ENCODE measurements at regions not wholly inside any gene's neighbourhood (a gene's known extent, or its start where the extent isn't known, plus 50 kb on each side); places are given as distances from the start of the nearest gene placed in this dataset.

DNA sequence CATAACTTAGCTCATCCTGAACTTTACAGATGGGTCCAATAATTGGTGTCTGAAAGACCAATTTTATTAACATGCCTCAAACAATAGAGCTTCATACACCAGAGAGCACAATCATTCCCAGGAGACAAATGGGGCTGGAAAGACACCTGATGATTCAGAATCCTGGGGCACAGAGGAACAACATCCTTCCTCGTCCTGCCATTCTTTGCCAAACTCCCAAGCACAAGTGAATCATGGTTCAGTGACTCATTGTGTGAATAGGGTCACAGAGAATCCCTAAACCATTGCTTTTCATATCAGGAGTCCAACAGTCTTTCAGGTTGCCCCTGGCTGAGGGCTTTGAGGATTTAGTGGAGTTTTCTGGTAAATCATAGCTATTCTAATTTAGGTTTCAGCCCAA, 266.4 kb upstream of the BMP2 start:
- in situ Hi-C loops (cut with HindIII; ENCODE audit: low sequenced_read_pairs): no loop called here
- TF ChIP-seq, protein P1, sequence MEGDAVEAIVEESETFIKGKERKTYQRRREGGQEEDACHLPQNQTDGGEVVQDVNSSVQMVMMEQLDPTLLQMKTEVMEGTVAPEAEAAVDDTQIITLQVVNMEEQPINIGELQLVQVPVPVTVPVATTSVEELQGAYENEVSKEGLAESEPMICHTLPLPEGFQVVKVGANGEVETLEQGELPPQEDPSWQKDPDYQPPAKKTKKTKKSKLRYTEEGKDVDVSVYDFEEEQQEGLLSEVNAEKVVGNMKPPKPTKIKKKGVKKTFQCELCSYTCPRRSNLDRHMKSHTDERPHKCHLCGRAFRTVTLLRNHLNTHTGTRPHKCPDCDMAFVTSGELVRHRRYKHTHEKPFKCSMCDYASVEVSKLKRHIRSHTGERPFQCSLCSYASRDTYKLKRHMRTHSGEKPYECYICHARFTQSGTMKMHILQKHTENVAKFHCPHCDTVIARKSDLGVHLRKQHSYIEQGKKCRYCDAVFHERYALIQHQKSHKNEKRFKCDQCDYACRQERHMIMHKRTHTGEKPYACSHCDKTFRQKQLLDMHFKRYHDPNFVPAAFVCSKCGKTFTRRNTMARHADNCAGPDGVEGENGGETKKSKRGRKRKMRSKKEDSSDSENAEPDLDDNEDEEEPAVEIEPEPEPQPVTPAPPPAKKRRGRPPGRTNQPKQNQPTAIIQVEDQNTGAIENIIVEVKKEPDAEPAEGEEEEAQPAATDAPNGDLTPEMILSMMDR (IDR thresholded peaks at IDR 0.05; ENCODE audit: low read depth, low read length): no peak
- DNase-seq (ENCODE audit: low read depth, low spot score): peak; percentile 76
- no peak overlapping the region for H3K4me3 ChIP-seq (ENCODE audit: low read depth, low read length)

DNA sequence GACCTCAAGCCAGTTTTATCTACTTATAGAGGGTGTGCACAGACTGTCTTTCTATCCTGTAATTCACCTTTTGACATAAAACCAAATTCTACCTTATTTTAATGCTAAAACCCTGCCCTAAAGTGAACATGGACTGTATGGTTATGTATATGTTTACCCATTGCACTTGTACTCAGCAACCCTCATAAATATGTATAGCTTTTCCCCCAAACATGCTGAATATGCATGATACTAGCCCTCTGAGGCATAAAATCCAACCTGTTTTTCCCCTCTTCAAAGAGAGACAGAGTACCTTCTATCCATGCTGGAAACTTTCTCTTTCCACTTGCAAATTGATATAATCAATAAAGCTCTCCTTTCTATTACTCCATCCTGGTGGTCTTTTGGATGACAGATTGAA, 267.9 kb upstream of the BMP2 start:
- H3K4me3 ChIP-seq (ENCODE audit: low read depth, low read length): no peak overlapping the region
- TF ChIP-seq, protein P1 (IDR thresholded peaks at IDR 0.05; ENCODE audit: low read depth, low read length): no peak
- in situ Hi-C loops (cut with HindIII; ENCODE audit: low sequenced_read_pairs): no loop called here
- DNase-seq (ENCODE audit: low read depth, low spot score): no peak

DNA sequence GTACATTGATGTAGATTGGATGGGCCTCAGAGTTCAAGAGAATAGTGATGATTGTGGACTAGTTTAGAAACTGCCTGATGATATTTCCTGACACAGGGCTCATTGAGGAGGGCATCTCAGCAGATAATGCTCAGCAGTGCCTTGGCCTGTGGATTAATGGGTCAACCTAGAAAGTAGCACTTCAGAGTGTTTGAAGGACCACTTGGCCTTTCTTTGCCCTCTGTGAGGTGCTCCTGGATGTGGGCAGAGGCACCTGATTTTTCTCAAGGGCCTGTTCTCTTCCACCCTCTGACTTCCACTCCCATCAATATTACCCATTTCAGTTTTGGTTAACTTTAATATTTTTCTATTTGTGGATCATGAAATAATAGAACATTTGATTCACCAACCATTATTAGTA, 270.6 kb upstream of the BMP2 start:
- no peak overlapping the region for H3K4me3 ChIP-seq (ENCODE audit: low read depth, low read length)
- TF ChIP-seq, protein P1 (IDR thresholded peaks at IDR 0.05; ENCODE audit: low read depth, low read length): no peak
- in situ Hi-C loops (cut with HindIII; ENCODE audit: low sequenced_read_pairs): no loop called here
- DNase-seq (ENCODE audit: low read depth, low spot score): no peak

DNA sequence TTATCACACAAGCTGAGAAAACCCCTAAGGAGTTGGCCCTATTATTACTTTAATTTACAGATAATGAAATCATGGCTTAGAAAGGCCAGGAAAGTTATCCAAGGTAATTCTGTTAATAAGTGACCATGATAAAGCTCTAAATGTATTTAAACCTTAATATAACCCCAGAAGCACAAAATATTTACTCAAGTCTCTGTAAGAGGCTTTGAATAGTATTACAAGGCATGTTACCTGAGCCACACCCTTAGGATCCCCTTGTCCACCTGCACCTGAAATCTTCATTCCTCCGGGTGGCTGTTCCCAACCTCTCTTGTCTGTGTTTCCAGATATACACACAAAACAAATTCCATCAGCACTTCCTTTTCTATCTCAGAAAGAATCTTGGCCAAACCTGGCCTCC, 271.6 kb upstream of the BMP2 start:
- DNase-seq (ENCODE audit: low read depth, low spot score): no peak
- TF ChIP-seq, protein P1 (IDR thresholded peaks at IDR 0.05; ENCODE audit: low read depth, low read length): no peak
- no peak overlapping the region for H3K4me3 ChIP-seq (ENCODE audit: low read depth, low read length)
- in situ Hi-C loops (cut with HindIII; ENCODE audit: low sequenced_read_pairs): no loop called here

DNA sequence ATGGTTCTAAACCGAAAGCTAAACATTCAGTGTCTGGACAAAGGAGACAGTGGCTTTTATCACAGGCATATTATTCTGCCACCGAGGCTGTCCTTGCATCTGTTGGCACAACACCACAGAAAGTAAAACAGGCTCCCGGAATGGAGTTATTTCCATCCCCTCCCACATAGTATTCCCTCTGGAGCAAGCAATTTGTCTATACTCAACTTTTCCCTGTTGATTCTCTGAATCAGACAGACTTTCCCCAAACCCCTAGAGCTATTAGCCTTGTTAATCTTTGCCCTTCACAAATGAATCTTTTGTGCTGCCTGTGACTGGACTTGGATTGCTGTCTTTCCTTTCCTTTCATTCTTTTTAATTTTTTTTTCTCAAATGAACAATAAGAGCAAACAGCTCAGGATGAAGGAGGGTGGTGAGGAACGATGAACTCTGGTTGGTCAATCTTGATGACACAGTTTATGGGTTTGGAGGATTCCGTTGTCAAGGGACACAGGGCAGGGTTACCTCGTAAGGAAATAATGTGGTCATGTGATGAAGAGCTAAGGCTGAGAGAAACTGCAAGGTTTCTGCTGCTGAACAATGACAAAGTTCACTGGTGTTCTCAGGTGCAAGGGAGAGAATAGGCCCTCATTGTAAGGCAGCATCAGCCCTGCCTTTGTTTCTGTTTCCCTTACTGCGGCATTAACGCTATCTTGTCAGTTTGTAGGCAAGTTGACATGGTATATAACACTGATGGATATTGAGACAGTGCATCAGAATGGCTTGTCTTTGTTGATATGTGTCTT, 275.0 kb upstream of the BMP2 start:
- H3K4me3 ChIP-seq (ENCODE audit: low read depth, low read length): no peak overlapping the region
- TF ChIP-seq, protein P1 (IDR thresholded peaks at IDR 0.05; ENCODE audit: low read depth, low read length): no peak
- in situ Hi-C loops (cut with HindIII; ENCODE audit: low sequenced_read_pairs): no loop called here
- peak; percentile 32 for DNase-seq (ENCODE audit: low read depth, low spot score)

DNA sequence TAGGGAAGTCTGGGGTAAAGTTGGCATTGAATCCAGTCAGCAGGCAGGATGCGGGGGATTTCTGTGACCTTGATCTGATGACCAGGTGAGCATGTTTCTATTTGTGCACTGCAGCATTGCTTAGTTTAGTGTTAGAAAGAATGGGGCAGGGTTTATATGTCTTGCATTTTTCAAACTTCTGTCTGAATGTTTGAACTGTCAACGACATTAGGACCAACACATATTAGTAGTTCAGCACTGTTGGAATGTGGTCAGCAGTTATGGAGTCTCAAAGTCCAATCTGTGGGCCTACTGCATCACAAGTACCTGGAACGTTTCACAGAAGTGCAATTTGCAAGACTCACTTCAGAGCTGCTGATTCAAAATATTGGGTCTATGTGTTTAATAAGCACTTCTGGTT, 276.6 kb upstream of the BMP2 start:
- no peak overlapping the region for H3K4me3 ChIP-seq (ENCODE audit: low read depth, low read length)
- in situ Hi-C loops (cut with HindIII; ENCODE audit: low sequenced_read_pairs): no loop called here
- TF ChIP-seq, protein P1 (IDR thresholded peaks at IDR 0.05; ENCODE audit: low read depth, low read length): no peak
- no peak for DNase-seq (ENCODE audit: low read depth, low spot score)

Data from astrocyte of the spinal cord (primary cell).